Upper lobe of right lung (tissue), 1 donor: ENCODE measurements at regions not wholly inside any gene's neighbourhood (a gene's known extent, or its start where the extent isn't known, plus 50 kb on each side); places are given as distances from the start of the nearest gene placed in this dataset.

Experiments used
- ATAC-seq: fragments of 200-7000 bp; cut with Tn5 transposase; one replicate; pipeline ENCODE4 v1.9.1; 2020; ENCODE audit warnings: mild to moderate bottlenecking, moderate library complexity
- DNase-seq: peaks from one replicate; pipeline ENCODE4 v3.0.0-alpha.2; 2020
- H3K27ac ChIP-seq: fragments of 200-600 bp; one replicate; pipeline ENCODE4 v1.8.0; 2022
- H3K27me3 ChIP-seq: fragments of 200-600 bp; one replicate; pipeline ENCODE4 v1.8.0; 2022; ENCODE audit warnings: mild to moderate bottlenecking
- H3K36me3 ChIP-seq: fragments of 200-600 bp; one replicate; pipeline ENCODE4 v1.8.0; 2022
- H3K4me1 ChIP-seq: fragments of 200-600 bp; one replicate; pipeline ENCODE4 v1.8.0; 2022
- H3K4me3 ChIP-seq: fragments of 200-600 bp; one replicate; pipeline ENCODE4 v1.8.0; 2022; ENCODE audit warnings: mild to moderate bottlenecking
- H3K9me3 ChIP-seq: fragments of 200-600 bp; one replicate; pipeline ENCODE4 v1.8.0; 2022
- CTCF ChIP-seq: fragments of 200-600 bp; IDR thresholded peaks from one replicate; pipeline ENCODE4 v1.8.0; 2022; ENCODE audit warnings: antibody characterized with exemption
- intact Hi-C: fragments of 100-400 bp; cut with DNase I; formaldehyde crosslinking; loops from one replicate; pipeline ENCODE4 v1.11.0; 2022
- donor health status: DM: no; HTN: yes; CAD: no; lungs with severe emphysema.

DNA sequence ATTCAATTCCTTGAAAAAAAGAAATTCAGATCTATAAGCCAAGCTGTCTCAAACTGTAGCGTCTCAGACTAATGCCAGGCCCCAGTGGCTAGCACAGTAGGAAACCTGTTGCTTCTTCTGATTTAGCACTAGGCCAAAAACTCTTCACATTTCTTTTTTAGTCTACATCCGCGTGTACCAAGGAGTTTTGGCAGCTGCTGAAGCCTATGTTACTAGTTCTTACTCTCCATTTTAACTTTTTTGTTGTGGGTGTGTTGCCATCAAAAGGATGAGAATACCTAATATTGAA is 65.0 kb upstream of the BTN3A2 start:
- Histone ChIP-seq H3K27ac (no peak overlapping the region), H3K36me3 (no peaks in the 10 kb centered on the region), H3K4me3 (no peak overlapping the region), H3K27me3 (peaks cover 8% of the 10 kb centered on the region), H3K9me3 (no peaks in the 10 kb centered on the region), H3K4me1 (no peaks in the 10 kb centered on the region)
- no peak for DNase-seq
- intact Hi-C loops = no loop called here
- TF ChIP-seq CTCF = no peak
- ATAC-seq = no peak

- H3K27me3 ChIP-seq = peaks cover 8% of the 10 kb centered on the region
- DNase-seq = no peak
- H3K9me3 ChIP-seq = no peaks in the 10 kb centered on the region
- H3K36me3 ChIP-seq = no peaks in the 10 kb centered on the region
- intact Hi-C loops = no loop called here
- no peak overlapping the region for H3K4me3 ChIP-seq
- TF ChIP-seq CTCF = no peak
- no peak overlapping the region for H3K27ac ChIP-seq
- H3K4me1 ChIP-seq = no peaks in the 10 kb centered on the region
- no peak for ATAC-seq
These were observed 64.6 kb upstream of the BTN3A2 start for GRCh38 chr6:26300359-26300758.

- no peak for ATAC-seq
These were observed 64.2 kb upstream of the BTN3A2 start for GRCh38 chr6:26300828-26301227.

GRCh38 chr6:26301638-26302037 is 63.4 kb upstream of the BTN3A2 start:
- ATAC-seq = no peak

More at GRCh38 chr6:26300828-26301227, 64.2 kb upstream of the BTN3A2 start:
- no peak for DNase-seq
- TF ChIP-seq CTCF = no peak
- H3K27ac ChIP-seq = no peak overlapping the region
- H3K4me1 ChIP-seq = no peaks in the 10 kb centered on the region
- no peaks in the 10 kb centered on the region for H3K9me3 ChIP-seq
- intact Hi-C loops = no loop called here
- peaks cover 8% of the 10 kb centered on the region for H3K27me3 ChIP-seq
- H3K4me3 ChIP-seq = no peak overlapping the region
- no peaks in the 10 kb centered on the region for H3K36me3 ChIP-seq

GRCh38 chr6:26302941-26303559 is 61.9 kb upstream of the BTN3A2 start:
- Histone ChIP-seq H3K4me1 (no peaks in the 10 kb centered on the region), H3K4me3 (no peak overlapping the region), H3K36me3 (no peaks in the 10 kb centered on the region), H3K27ac (no peak overlapping the region), H3K27me3 (peaks cover 8% of the 10 kb centered on the region), H3K9me3 (no peaks in the 10 kb centered on the region)
- DNase-seq (no peak), ATAC-seq (no peak)
- no peak for TF ChIP-seq CTCF
- intact Hi-C loops = no loop called here

More at GRCh38 chr6:26301638-26302037, 63.4 kb upstream of the BTN3A2 start:
- Histone ChIP-seq H3K4me1 (no peaks in the 10 kb centered on the region), H3K27ac (no peak overlapping the region), H3K4me3 (no peak overlapping the region), H3K36me3 (no peaks in the 10 kb centered on the region), H3K9me3 (no peaks in the 10 kb centered on the region), H3K27me3 (peaks cover 8% of the 10 kb centered on the region)
- DNase-seq = no peak
- intact Hi-C loops = no loop called here
- no peak for TF ChIP-seq CTCF

DNA sequence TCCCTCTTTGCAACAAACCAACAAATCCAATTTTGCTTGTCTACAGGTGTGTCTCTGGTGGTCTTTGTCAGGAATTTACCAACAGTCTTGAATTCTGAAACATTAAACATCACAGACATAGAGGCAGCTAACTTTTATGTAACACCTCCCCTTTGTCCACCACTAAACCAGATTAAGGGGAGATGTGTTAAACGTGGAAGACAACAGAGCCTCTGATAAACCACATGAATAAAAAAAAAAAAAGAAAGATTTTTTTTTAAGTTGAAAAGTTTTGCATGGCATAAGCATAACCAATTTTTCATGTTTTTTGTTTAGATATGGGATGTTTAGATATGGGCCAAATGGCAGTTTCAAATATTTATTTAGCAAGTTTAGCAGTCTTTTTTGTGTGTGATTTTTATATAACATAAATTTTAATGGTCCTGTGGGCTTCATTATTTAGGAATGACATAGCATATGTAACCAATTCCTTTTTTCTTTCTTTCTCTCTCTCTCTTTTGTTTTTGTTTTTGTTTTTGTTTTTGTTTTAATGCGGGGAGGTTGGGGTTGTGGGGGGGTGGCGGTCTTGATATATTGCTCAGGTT is 60.7 kb upstream of the BTN3A2 start:
- Histone ChIP-seq H3K4me1 (no peaks in the 10 kb centered on the region), H3K36me3 (no peaks in the 10 kb centered on the region), H3K9me3 (no peaks in the 10 kb centered on the region), H3K27ac (no peak overlapping the region), H3K4me3 (peak overlapping the region; percentile 39), H3K27me3 (no peaks in the 10 kb centered on the region)
- no peak for ATAC-seq
- no peak for TF ChIP-seq CTCF
- DNase-seq = no peak
- intact Hi-C loops = no loop called here
